Adrenal gland (tissue), 5 donors: ENCODE measurements at regions not wholly inside any gene's neighbourhood (a gene's known extent, or its start where the extent isn't known, plus 50 kb on each side); places are given as distances from the start of the nearest gene placed in this dataset.

Experiments
- CTCF ChIP-seq, 6 experiments: fragments of 450-650 bp in 4 of 6; fragments of 200-600 bp in 2 of 6; sonication (generic) in 1 of 6; IDR thresholded peaks; 1 replicate in 5 of 6; 2 replicates in 1 of 6; pipeline versions ENCODE4 v1.5.1 to v1.8.0; 2016 to 2021; ENCODE audit warnings: antibody characterized with exemption in 6 of 6, mild to moderate bottlenecking in 2 of 6, moderate library complexity in 1 of 6
- POLR2A ChIP-seq, 2 donors: fragments of 450-650 bp; IDR thresholded peaks; one replicate each; pipeline ENCODE4 v1.6.1; 2017; ENCODE audit warnings: antibody characterized with exemption in 2 of 2, mild to moderate bottlenecking in 2 of 2, moderate library complexity in 1 of 2
- donor health status: DM: no; HTN: no; CAD: no.

- no peak for TF ChIP-seq CTCF (IDR thresholded peaks at IDR 0.05)
- TF ChIP-seq POLR2A (IDR thresholded peaks at IDR 0.05), result no peak
Observed at GRCh38 chr4:28226962-28227361, 1366.3 kb downstream of the STIM2 start.
